HG02884 (cell line): ENCODE measurements at regions not wholly inside any gene's neighbourhood (a gene's known extent, or its start where the extent isn't known, plus 50 kb on each side); places are given as distances from the start of the nearest gene placed in this dataset.
"Not testable (repeated sequence)": the region's sequence is repeated elsewhere in the genome, so short reads cannot be mapped to it uniquely, and the experiment has no call there.

Experiments used
- ATAC-seq: cut with Tn5 transposase; IDR thresholded peaks from one replicate; pipeline ENCODE4 v1.9.1; 2021; ENCODE audit warnings: mild to moderate bottlenecking, moderate library complexity; ENCODE audit not compliant: unreplicated experiment

- no peak for ATAC-seq
These were observed 60.6 kb upstream of the SERP2 start for GRCh38 chr13:44312834-44313551.

- ATAC-seq = no peak
These were observed 60.0 kb upstream of the SERP2 start for GRCh38 chr13:44313674-44314073.

- not testable (repeated sequence) for ATAC-seq
These were observed 59.5 kb upstream of the SERP2 start for GRCh38 chr13:44314160-44314559.

- ATAC-seq = no peak
These were observed 55.9 kb upstream of the SERP2 start for GRCh38 chr13:44317752-44318151.

- no peak for ATAC-seq
These were observed 55.5 kb upstream of the SERP2 start for GRCh38 chr13:44318161-44318560.

- no peak for ATAC-seq
These were observed 53.0 kb upstream of the SERP2 start for GRCh38 chr13:44320611-44321010.

GRCh38 chr13:44321961-44322360 is 51.7 kb upstream of the SERP2 start:
- no peak for ATAC-seq

- no peak for ATAC-seq
These were observed 50.7 kb upstream of the SERP2 start for GRCh38 chr13:44322928-44323327.

- no peak for ATAC-seq
These were observed 49.9 kb upstream of the SERP2 start for GRCh38 chr13:44323754-44324153.
